ENCODE measurements at regions not wholly inside any gene's neighbourhood (a gene's known extent, or its start where the extent isn't known, plus 50 kb on each side); places are given as distances from the start of the nearest gene placed in this dataset.

DNA sequence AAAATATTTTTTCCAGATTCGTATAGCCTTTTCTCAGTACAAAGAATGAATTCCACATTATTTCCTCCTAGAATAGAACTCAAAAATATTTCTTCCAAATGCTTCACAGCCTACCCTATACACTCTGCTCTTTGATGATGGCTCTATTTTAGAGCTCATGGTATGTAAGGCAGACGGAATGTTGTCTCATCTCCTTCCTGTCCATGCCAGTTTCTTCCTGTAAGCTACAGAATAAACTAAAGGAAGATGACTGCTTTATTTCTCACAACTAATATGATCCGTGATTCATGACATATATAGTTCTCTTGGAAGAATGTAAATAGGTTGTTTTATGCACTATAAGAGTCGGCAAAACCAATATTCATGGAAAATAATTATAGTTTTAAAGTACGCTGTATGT is 723.1 kb downstream of the CDH11 start:
- Histone ChIP-seq H3K4me3 (ENCODE audit: low read length) (no peak overlapping the region), H3K9me3 (ENCODE audit: control insufficient read depth, insufficient read depth, low read length) (no peaks in the 10 kb centered on the region), H3K27ac (ENCODE audit: low read length) (no peak overlapping the region), H3K27me3 (ENCODE audit: control insufficient read depth, insufficient read depth, low read length) (no peaks in the 10 kb centered on the region), H3K36me3 (ENCODE audit: control insufficient read depth, insufficient read depth, low read length) (no peaks in the 10 kb centered on the region), H3K4me1 (ENCODE audit: control insufficient read depth, insufficient read depth, low read length) (no peaks in the 10 kb centered on the region)
- ATAC-seq (no peak), DNase-seq (no peak)
- Mint-ChIP-seq H3K27me3 (ENCODE audit: low read depth in 2 of 2) (no peaks in the 10 kb centered on the region), H3K4me1 (no peaks in the 10 kb centered on the region), H3K4me3 (no peak overlapping the region), H3K9me3 (peaks cover 8 to 18% of the 10 kb centered on the region in 2 donors), H3K36me3 (no peaks in the 10 kb centered on the region), H3K27ac (no peak overlapping the region)
- intact Hi-C loops (cut with micrococcal nuclease), result no loop called here
- WGBS (ENCODE audit: insufficient coverage), result 60% methylated on average over 1 of the region's 5 CpGs
- TF ChIP-seq, protein P1, sequence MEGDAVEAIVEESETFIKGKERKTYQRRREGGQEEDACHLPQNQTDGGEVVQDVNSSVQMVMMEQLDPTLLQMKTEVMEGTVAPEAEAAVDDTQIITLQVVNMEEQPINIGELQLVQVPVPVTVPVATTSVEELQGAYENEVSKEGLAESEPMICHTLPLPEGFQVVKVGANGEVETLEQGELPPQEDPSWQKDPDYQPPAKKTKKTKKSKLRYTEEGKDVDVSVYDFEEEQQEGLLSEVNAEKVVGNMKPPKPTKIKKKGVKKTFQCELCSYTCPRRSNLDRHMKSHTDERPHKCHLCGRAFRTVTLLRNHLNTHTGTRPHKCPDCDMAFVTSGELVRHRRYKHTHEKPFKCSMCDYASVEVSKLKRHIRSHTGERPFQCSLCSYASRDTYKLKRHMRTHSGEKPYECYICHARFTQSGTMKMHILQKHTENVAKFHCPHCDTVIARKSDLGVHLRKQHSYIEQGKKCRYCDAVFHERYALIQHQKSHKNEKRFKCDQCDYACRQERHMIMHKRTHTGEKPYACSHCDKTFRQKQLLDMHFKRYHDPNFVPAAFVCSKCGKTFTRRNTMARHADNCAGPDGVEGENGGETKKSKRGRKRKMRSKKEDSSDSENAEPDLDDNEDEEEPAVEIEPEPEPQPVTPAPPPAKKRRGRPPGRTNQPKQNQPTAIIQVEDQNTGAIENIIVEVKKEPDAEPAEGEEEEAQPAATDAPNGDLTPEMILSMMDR (IDR thresholded peaks at IDR 0.05), result no peak

DNA sequence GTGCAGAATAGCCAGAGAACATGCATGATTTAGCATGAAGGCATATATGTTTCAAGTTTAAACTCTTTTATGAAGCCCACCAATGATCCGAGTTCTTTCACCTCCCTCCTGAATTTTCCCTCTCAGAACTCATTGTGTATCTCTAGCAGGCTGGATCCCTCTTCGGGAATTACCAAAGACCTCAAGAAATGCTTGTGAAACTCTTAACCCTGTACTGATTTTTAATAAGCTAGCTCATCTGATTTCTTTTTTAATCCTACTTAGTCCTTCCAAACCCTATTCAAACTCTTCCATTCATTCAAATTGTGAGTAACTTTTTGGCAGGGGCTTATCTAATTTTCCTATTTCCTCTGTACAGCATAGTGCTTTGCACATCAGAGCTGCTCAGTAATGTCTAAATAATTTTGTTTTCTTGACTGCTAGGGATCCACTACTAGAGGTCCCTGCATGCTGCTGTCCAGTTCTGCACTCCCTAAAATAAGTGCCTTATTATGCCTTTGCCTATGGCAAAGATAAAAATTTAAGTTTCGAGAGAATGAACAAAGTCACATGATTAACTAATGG is 723.8 kb downstream of the CDH11 start:
- H3K27ac ChIP-seq (ENCODE audit: low read length), result no peak overlapping the region
- no peaks in the 10 kb centered on the region for H3K36me3 ChIP-seq (ENCODE audit: control insufficient read depth, insufficient read depth, low read length)
- no peaks in the 10 kb centered on the region for H3K36me3 Mint-ChIP-seq
- no peaks in the 10 kb centered on the region for H3K4me1 Mint-ChIP-seq
- intact Hi-C loops (cut with micrococcal nuclease), result no loop called here
- no peak overlapping the region for H3K4me3 ChIP-seq (ENCODE audit: low read length)
- H3K27ac Mint-ChIP-seq, result no peak overlapping the region
- H3K4me1 ChIP-seq (ENCODE audit: control insufficient read depth, insufficient read depth, low read length), result no peaks in the 10 kb centered on the region
- no peaks in the 10 kb centered on the region for H3K27me3 ChIP-seq (ENCODE audit: control insufficient read depth, insufficient read depth, low read length)
- H3K4me3 Mint-ChIP-seq, result no peak overlapping the region
- peaks cover 10 to 15% of the 10 kb centered on the region in 2 donors for H3K9me3 Mint-ChIP-seq
- 76% methylated on average over 3 of the region's 3 CpGs for WGBS (ENCODE audit: insufficient coverage)
- ATAC-seq (no peak), DNase-seq (no peak)
- H3K27me3 Mint-ChIP-seq (ENCODE audit: low read depth in 2 of 2), result no peaks in the 10 kb centered on the region
- H3K9me3 ChIP-seq (ENCODE audit: control insufficient read depth, insufficient read depth, low read length), result no peaks in the 10 kb centered on the region
- TF ChIP-seq, protein P1 (IDR thresholded peaks at IDR 0.05), result no peak

DNA sequence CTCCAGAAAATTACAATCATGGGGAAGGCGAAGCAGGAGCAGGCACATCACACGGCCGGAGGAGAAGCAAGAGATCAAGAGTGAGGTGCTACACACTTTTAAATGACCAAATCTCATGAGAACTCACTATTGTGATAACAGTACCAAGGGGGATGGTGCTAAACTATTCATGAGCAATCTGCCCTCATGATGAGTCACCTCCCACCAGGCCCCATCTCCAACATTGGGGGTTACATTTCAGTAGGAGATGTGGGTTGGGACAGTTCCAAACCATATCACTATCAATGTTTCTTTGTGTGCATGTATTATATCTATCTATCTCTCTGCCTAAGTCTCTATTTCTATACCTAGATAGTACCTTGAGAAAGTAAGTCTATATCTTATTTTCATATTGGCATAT is 724.8 kb downstream of the CDH11 start:
- Mint-ChIP-seq H3K4me3 (no peak overlapping the region), H3K36me3 (no peaks in the 10 kb centered on the region), H3K27me3 (ENCODE audit: low read depth in 2 of 2) (no peaks in the 10 kb centered on the region), H3K27ac (no peak overlapping the region), H3K9me3 (peaks cover 12 to 15% of the 10 kb centered on the region in 2 donors), H3K4me1 (no peaks in the 10 kb centered on the region)
- Histone ChIP-seq H3K4me1 (ENCODE audit: control insufficient read depth, insufficient read depth, low read length) (no peaks in the 10 kb centered on the region), H3K9me3 (ENCODE audit: control insufficient read depth, insufficient read depth, low read length) (no peaks in the 10 kb centered on the region), H3K27me3 (ENCODE audit: control insufficient read depth, insufficient read depth, low read length) (no peaks in the 10 kb centered on the region), H3K36me3 (ENCODE audit: control insufficient read depth, insufficient read depth, low read length) (no peaks in the 10 kb centered on the region), H3K4me3 (ENCODE audit: low read length) (no peak overlapping the region), H3K27ac (ENCODE audit: low read length) (no peak overlapping the region)
- intact Hi-C loops (cut with micrococcal nuclease), result no loop called here
- DNase-seq, result no peak
- no peak for ATAC-seq
- TF ChIP-seq, protein P1 (IDR thresholded peaks at IDR 0.05), result no peak
- 90% methylated on average over 3 of the region's 3 CpGs for WGBS (ENCODE audit: insufficient coverage)

DNA sequence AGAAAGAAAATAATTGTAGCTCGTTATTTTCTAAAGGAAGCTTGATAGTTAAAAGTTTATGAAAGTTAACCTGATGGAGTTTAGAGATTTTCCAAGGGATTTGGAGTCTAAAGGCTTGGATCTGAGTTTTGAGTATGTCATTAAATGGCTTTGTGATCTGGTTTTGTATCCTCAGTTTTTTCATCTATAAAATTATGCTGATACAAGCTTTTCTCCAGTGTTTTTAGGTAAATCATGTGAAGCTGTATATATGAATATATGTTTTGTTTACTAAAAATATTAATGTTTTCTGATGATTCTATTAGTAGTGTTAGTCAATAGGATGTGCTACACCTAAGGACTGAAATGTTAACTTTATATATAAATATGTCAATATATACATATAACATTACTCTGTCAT is 727.8 kb downstream of the CDH11 start:
- Mint-ChIP-seq H3K27ac (no peak overlapping the region), H3K9me3 (peaks cover 12 to 20% of the 10 kb centered on the region in 2 donors), H3K27me3 (ENCODE audit: low read depth in 2 of 2) (no peaks in the 10 kb centered on the region), H3K36me3 (no peaks in the 10 kb centered on the region), H3K4me1 (no peaks in the 10 kb centered on the region), H3K4me3 (no peak overlapping the region)
- ATAC-seq (no peak), DNase-seq (no peak)
- Histone ChIP-seq H3K4me1 (ENCODE audit: control insufficient read depth, insufficient read depth, low read length) (no peaks in the 10 kb centered on the region), H3K27ac (ENCODE audit: low read length) (no peak overlapping the region), H3K27me3 (ENCODE audit: control insufficient read depth, insufficient read depth, low read length) (no peaks in the 10 kb centered on the region), H3K9me3 (ENCODE audit: control insufficient read depth, insufficient read depth, low read length) (no peaks in the 10 kb centered on the region), H3K36me3 (ENCODE audit: control insufficient read depth, insufficient read depth, low read length) (no peaks in the 10 kb centered on the region), H3K4me3 (ENCODE audit: low read length) (no peak overlapping the region)
- WGBS (ENCODE audit: insufficient coverage), result 75% methylated on average over 1 of the region's 1 CpG
- intact Hi-C loops (cut with micrococcal nuclease), result no loop called here
- TF ChIP-seq, protein P1 (IDR thresholded peaks at IDR 0.05), result no peak

All from natural killer cell (primary cell).